ENCODE measurements at regions not wholly inside any gene's neighbourhood (a gene's known extent, or its start where the extent isn't known, plus 50 kb on each side); places are given as distances from the start of the nearest gene placed in this dataset.
"Not testable (repeated sequence)": the region's sequence is repeated elsewhere in the genome, so short reads cannot be mapped to it uniquely, and the experiment has no call there.

GRCh38 chr5:21007781-21008180 lies 1019.8 kb upstream of the CDH18 start:
- Mint-ChIP-seq H3K9me3 (peaks cover 0 to 26% (median 6%) of the 10 kb centered on the region in 9 donors), H3K4me3 (no peak overlapping the region), H3K27me3 (no peaks in the 10 kb centered on the region), H3K36me3 (no peaks in the 10 kb centered on the region), H3K27ac (no peak overlapping the region), H3K4me1 (no peaks in the 10 kb centered on the region)
- no peak for DNase-seq
- ATAC-seq = no peak
- POLR2A ChIA-PET = no interaction called here

GRCh38 chr5:20988933-20989332 lies 1000.9 kb upstream of the CDH18 start:
- H3K4me3 Mint-ChIP-seq, POLR2A ChIA-PET, H3K27ac Mint-ChIP-seq, H3K27me3 Mint-ChIP-seq, ATAC-seq, DNase-seq, H3K4me1 Mint-ChIP-seq: not testable (repeated sequence)
- peaks cover 4 to 48% (median 18%) of the 10 kb centered on the region in 9 donors for H3K9me3 Mint-ChIP-seq
- peaks cover 0 to 11% (median 0%) of the 10 kb centered on the region in 3 donors for H3K36me3 Mint-ChIP-seq

- Mint-ChIP-seq H3K4me3 (no peak overlapping the region), H3K27ac (no peak overlapping the region)
Measured at GRCh38 chr5:20985754-20986153, 997.8 kb upstream of the CDH18 start.

GRCh38 chr5:20974426-20974825 lies 986.4 kb upstream of the CDH18 start:
- DNase-seq (no peak), ATAC-seq (no peak)
- Mint-ChIP-seq H3K27ac (no peak overlapping the region), H3K36me3 (no peaks in the 10 kb centered on the region), H3K9me3 (peaks cover 0 to 22% (median 4%) of the 10 kb centered on the region in 9 donors), H3K27me3 (no peaks in the 10 kb centered on the region), H3K4me3 (no peak overlapping the region), H3K4me1 (no peaks in the 10 kb centered on the region)
- POLR2A ChIA-PET = no interaction called here

More at GRCh38 chr5:20985754-20986153, 997.8 kb upstream of the CDH18 start:
- ATAC-seq (no peak), DNase-seq (no peak)
- Mint-ChIP-seq H3K36me3 (peaks cover 0 to 11% (median 0%) of the 10 kb centered on the region in 3 donors), H3K4me1 (no peaks in the 10 kb centered on the region), H3K9me3 (peaks cover 7 to 56% (median 19%) of the 10 kb centered on the region in 9 donors), H3K27me3 (no peaks in the 10 kb centered on the region)
- POLR2A ChIA-PET = no interaction called here

GRCh38 chr5:20972419-20972925 lies 984.5 kb upstream of the CDH18 start:
- H3K36me3 Mint-ChIP-seq = no peaks in the 10 kb centered on the region
- no peak overlapping the region for H3K4me3 Mint-ChIP-seq
- no peak overlapping the region for H3K27ac Mint-ChIP-seq
- no peaks in the 10 kb centered on the region for H3K27me3 Mint-ChIP-seq
- H3K4me1 Mint-ChIP-seq = no peaks in the 10 kb centered on the region
- POLR2A ChIA-PET = no interaction called here
- no peak for DNase-seq
- no peak for ATAC-seq
- H3K9me3 Mint-ChIP-seq = peaks cover 0 to 17% (median 3%) of the 10 kb centered on the region in 9 donors

GRCh38 chr5:20959347-20959746 lies 971.3 kb upstream of the CDH18 start:
- POLR2A ChIA-PET = no interaction called here
- Mint-ChIP-seq H3K27me3 (no peaks in the 10 kb centered on the region), H3K4me1 (no peaks in the 10 kb centered on the region), H3K36me3 (peaks cover 0 to 4% (median 0%) of the 10 kb centered on the region in 3 donors), H3K4me3 (no peak overlapping the region), H3K9me3 (peaks cover 0 to 30% (median 10%) of the 10 kb centered on the region in 9 donors), H3K27ac (no peak overlapping the region)
- DNase-seq (no peak), ATAC-seq (no peak)

- DNase-seq (no peak), ATAC-seq (no peak)
- Mint-ChIP-seq H3K4me3 (no peak overlapping the region), H3K36me3 (peaks cover 0 to 4% (median 0%) of the 10 kb centered on the region in 3 donors), H3K4me1 (no peaks in the 10 kb centered on the region), H3K27ac (no peak overlapping the region), H3K9me3 (peaks cover 0 to 30% (median 10%) of the 10 kb centered on the region in 9 donors), H3K27me3 (no peaks in the 10 kb centered on the region)
- POLR2A ChIA-PET = no interaction called here
Measured at GRCh38 chr5:20958641-20959040, 970.6 kb upstream of the CDH18 start.

- Mint-ChIP-seq H3K4me3 (no peak overlapping the region), H3K9me3 (peaks cover 0 to 27% (median 6%) of the 10 kb centered on the region in 9 donors), H3K27me3 (no peaks in the 10 kb centered on the region), H3K27ac (no peak overlapping the region), H3K36me3 (peaks cover 0 to 4% (median 0%) of the 10 kb centered on the region in 3 donors), H3K4me1 (no peaks in the 10 kb centered on the region)
- DNase-seq (no peak), ATAC-seq (no peak)
- POLR2A ChIA-PET = no interaction called here
Measured at GRCh38 chr5:20956134-20956533, 968.1 kb upstream of the CDH18 start.

- Mint-ChIP-seq H3K27ac (no peak overlapping the region), H3K4me1 (no peaks in the 10 kb centered on the region), H3K9me3 (peaks cover 2 to 32% (median 10%) of the 10 kb centered on the region in 9 donors), H3K36me3 (no peaks in the 10 kb centered on the region), H3K4me3 (no peak overlapping the region), H3K27me3 (no peaks in the 10 kb centered on the region)
- DNase-seq (no peak), ATAC-seq (no peak)
- POLR2A ChIA-PET = no interaction called here
Measured at GRCh38 chr5:20949636-20950035, 961.6 kb upstream of the CDH18 start.

GRCh38 chr5:20943183-20943971 lies 955.4 kb upstream of the CDH18 start:
- POLR2A ChIA-PET, ATAC-seq, H3K36me3 Mint-ChIP-seq, H3K27me3 Mint-ChIP-seq, H3K4me1 Mint-ChIP-seq, H3K4me3 Mint-ChIP-seq, H3K27ac Mint-ChIP-seq, DNase-seq: not testable (repeated sequence)
- peaks cover 0 to 14% (median 6%) of the 10 kb centered on the region in 9 donors for H3K9me3 Mint-ChIP-seq

- DNase-seq, H3K4me1 Mint-ChIP-seq, H3K4me3 Mint-ChIP-seq, H3K27ac Mint-ChIP-seq, ATAC-seq, POLR2A ChIA-PET, H3K27me3 Mint-ChIP-seq, H3K36me3 Mint-ChIP-seq: not testable (repeated sequence)
- peaks cover 0 to 10% (median 6%) of the 10 kb centered on the region in 9 donors for H3K9me3 Mint-ChIP-seq
Measured at GRCh38 chr5:20942603-20943002, 954.6 kb upstream of the CDH18 start.

- not testable (repeated sequence) for H3K9me3 Mint-ChIP-seq
Measured at GRCh38 chr5:20940786-20941185, 952.8 kb upstream of the CDH18 start.

GRCh38 chr5:20890936-20891335 lies 902.9 kb upstream of the CDH18 start:
- ATAC-seq, H3K36me3 Mint-ChIP-seq, H3K4me1 Mint-ChIP-seq, H3K27ac Mint-ChIP-seq, DNase-seq, H3K27me3 Mint-ChIP-seq, POLR2A ChIA-PET, H3K4me3 Mint-ChIP-seq: not testable (repeated sequence)
- H3K9me3 Mint-ChIP-seq = peaks cover 0 to 19% (median 7%) of the 10 kb centered on the region in 9 donors

More at GRCh38 chr5:20940786-20941185, 952.8 kb upstream of the CDH18 start:
- DNase-seq, ATAC-seq, H3K27me3 Mint-ChIP-seq, H3K36me3 Mint-ChIP-seq, H3K27ac Mint-ChIP-seq, H3K4me1 Mint-ChIP-seq, POLR2A ChIA-PET, H3K4me3 Mint-ChIP-seq: not testable (repeated sequence)

GRCh38 chr5:20875726-20876125 lies 887.7 kb upstream of the CDH18 start:
- H3K27ac Mint-ChIP-seq, H3K4me3 Mint-ChIP-seq, ATAC-seq, H3K36me3 Mint-ChIP-seq, DNase-seq, H3K9me3 Mint-ChIP-seq, H3K4me1 Mint-ChIP-seq, POLR2A ChIA-PET, H3K27me3 Mint-ChIP-seq: not testable (repeated sequence)

Measured in naive thymus-derived CD8-positive, alpha-beta T cell (primary cell).